ENCODE measurements at regions not wholly inside any gene's neighbourhood (a gene's known extent, or its start where the extent isn't known, plus 50 kb on each side); places are given as distances from the start of the nearest gene placed in this dataset.
"Not testable (repeated sequence)": the region's sequence is repeated elsewhere in the genome, so short reads cannot be mapped to it uniquely, and the experiment has no call there.

DNA sequence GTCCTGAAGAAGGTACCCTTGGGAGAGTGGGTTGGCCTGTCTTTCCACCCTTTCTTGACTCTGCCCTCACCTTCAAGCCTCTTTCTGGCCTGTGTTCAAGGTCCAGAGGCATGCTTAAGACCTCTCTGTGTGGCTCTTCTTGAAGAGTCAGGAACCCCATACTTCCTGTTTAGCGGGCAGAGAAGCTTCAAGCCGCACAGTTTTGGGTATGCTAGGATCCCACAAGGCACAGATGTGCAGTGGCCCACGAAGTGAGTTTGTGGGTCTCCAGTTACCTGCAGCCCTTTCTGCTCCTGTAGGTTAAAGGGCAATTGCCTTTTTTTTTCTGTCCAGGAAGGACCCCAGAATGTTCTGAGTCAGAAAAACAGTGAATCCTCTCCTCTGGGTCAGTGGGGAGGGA is 87.4 kb upstream of the FCGR1A start:
- not testable (repeated sequence) for DNase-seq (ENCODE audit: extremely low read depth, low read depth)

GRCh38 chr1:149700220-149700619 is 82.3 kb upstream of the FCGR1A start:
- DNase-seq (ENCODE audit: extremely low read depth, low read depth), result not testable (repeated sequence)

DNA sequence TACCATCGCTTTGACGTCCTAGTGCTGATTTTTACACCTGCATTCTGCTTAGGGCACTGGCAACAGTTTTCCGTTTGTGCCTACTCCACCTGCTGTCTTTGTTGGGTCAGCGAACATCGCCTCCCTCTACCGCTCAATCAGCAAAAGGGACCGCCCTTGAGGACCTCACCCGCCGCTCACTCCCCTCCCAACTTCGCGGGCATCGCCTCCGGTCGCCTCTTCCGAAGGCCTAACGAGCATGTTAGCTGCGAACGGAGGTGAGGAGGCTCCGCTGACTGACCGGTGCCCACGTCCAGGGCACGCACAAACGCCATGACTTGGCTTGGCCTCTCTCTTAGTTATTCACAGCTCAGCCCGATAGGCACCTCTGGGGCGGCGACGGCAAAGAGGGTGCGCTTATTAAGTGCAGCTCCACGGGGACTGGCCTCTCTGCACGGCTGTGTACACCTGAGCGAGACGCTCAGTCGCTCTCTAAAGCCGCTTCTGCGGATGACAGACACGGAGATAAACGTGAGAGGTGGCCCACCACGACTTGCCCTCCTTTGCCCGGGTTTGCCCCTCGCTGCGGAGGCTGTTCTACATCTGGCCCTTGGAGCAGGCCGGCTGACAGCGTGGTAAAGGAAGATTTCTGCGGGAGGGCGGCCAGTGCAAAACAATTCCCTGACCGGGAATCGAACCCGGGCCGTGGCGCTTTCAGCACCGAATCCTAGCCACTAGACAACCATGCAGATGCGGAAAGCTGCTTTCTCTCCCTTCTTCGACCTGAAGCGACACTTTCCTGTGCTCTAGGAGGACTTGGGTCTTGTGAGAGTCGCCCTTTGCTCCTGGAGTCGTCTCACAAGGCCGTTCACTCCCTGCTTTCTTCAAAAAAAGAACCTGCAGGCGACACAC is 81.6 kb upstream of the FCGR1A start:
- not testable (repeated sequence) for DNase-seq (ENCODE audit: extremely low read depth, low read depth)

GRCh38 chr1:149708192-149708853 is 74.2 kb upstream of the FCGR1A start:
- DNase-seq (ENCODE audit: extremely low read depth, low read depth), result peak; percentile 30

- DNase-seq (ENCODE audit: extremely low read depth, low read depth), result not testable (repeated sequence)
Measured at GRCh38 chr1:149711651-149712050, 70.8 kb upstream of the FCGR1A start.

DNA sequence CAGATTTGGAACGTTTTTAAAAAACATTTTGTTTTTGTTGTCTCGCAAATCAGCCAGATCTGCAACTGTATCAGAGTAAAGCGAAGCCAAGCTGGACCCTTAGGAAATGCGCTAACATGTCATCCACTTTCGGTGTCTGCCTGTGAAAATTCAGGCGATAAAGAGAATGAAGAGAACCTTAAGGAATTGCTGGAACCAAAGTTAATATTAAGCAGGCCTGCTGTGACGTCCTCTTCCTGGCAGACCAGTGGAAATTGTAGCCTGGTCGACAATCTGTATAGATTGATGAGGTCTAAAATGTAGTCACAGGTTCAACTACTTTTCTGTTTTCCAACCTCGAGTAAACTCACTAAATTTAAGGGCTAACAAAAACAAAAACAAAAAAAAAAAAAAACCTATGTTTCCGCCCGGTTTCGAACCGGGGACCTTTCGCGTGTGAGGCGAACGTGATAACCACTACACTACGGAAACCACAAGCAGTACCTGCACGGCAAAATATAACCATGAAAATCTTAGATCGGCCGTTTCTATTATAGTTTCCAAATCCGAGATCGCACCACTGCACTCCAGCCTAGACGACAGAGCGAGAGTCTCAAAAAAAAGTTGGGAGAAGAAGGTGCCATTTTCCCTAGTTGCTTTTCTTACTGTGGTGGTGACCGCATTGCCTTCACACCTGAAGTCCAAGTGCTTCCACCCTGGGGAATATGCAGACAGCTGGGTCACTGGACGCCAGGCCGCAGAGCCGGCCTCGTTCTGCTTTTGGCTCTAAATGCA is 70.2 kb upstream of the FCGR1A start:
- DNase-seq (ENCODE audit: extremely low read depth, low read depth), result not testable (repeated sequence)

DNA sequence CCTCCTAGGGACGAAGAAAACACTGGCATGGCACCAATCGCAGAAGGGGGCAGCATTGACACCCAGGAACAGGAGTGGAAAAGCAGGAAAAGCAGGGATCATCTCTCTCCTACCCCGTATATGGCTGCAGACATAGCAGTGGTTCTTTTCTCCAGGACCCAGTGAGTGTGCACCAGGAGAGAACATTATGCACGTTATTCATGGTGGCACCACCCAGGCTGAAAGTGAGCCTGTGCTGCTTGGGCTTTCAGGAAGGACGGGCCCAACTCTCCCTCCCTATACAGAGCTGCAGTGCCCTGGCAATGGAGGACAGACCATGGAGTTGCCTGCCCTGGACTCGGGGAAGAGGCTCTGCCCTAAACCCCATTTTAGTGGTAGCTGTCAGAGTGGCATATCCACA is 69.0 kb upstream of the FCGR1A start:
- DNase-seq (ENCODE audit: extremely low read depth, low read depth), result not testable (repeated sequence)

DNA sequence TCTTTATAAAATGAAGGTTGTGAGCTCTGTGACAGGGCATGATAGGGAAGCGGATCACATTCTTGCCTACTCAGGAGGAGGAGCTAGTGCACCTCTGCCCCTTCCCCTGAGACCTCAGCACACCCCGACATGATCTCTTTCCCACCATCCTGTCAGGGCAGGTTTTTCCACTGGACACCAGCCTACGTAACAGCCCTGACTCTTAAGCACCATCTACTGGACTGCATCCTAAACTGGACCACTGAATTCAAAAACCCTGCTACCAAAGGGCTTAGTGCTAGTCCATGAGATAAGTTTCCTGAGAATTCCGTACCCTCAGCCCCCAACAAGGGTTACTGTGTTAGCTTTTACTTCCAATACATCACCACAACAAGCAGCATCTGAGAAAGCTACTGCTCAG is 68.5 kb upstream of the FCGR1A start:
- DNase-seq (ENCODE audit: extremely low read depth, low read depth), result not testable (repeated sequence)

DNA sequence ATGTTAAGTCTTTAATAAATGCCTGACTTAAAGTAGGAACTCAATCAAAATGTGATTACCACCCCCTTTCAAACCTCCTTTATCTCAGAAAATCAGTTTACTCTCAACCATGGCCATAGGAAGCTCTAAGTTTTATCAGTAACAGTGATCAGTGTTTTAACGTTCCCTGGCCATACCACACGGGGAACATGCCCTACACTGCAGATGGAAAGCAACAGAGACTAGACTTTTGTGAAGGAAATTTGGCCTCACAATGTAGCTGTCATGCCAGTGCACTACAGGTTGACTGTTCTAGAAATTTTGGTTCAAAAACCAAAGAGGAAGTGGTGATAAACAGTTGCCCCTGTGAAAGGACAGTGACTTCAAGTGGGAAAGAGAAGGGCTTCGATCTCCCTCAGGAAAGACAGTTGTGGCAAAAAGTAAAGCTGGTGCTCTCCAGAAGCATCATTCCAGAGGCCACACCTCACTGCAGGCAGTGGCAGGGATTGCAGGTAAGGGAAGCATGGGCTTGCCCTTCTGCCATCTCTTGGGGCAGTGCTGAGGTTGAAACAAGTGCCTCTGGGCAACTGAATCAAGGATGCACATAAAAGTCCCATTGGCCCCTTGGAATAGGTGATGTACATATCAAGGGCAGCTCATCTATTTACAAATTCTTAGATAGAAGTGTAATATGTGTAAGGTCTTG is 57.7 kb upstream of the FCGR1A start:
- not testable (repeated sequence) for DNase-seq (ENCODE audit: extremely low read depth, low read depth)

GRCh38 chr1:149726688-149727087 is 55.8 kb upstream of the FCGR1A start:
- not testable (repeated sequence) for DNase-seq (ENCODE audit: extremely low read depth, low read depth)

DNA sequence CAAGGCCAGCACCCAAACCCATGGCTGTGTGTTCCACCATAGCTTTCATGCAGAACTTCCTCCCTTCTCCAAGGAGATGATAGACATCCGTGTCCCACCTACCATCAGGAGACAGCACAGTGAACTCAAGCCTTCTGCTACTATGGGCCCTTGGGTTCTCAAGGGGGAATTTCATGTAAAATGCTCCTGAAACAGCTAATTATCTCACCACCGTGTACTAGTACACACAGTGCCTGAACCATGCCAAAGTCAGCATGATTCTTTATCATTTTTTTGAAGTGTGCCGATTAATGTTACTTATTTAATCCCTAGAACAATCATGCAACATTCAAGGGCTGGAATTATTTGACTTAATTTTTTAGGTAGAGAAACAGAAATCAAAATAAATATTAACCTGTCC is 53.9 kb upstream of the FCGR1A start:
- DNase-seq (ENCODE audit: extremely low read depth, low read depth), result not testable (repeated sequence)
